Muscle layer of duodenum (tissue), 2 donors: ENCODE measurements at regions not wholly inside any gene's neighbourhood (a gene's known extent, or its start where the extent isn't known, plus 50 kb on each side); places are given as distances from the start of the nearest gene placed in this dataset.

Source experiments
- H3K27ac ChIP-seq: one replicate; pipeline ENCODE4 v1.7.0; 2013; ENCODE audit warnings: mild to moderate bottlenecking, low read length
- H3K27me3 ChIP-seq: one replicate; pipeline ENCODE4 v1.7.0; 2013; ENCODE audit warnings: low read depth, mild to moderate bottlenecking, control low read depth, low read length
- H3K36me3 ChIP-seq, 2 donors: one replicate each; pipeline ENCODE4 v1.7.0; 2013; ENCODE audit warnings: low read length in 2 of 2, control low read depth in 1 of 2, mild to moderate bottlenecking in 1 of 2; ENCODE audit not compliant: insufficient read depth in 2 of 2, control insufficient read depth in 1 of 2
- H3K4me1 ChIP-seq, 2 donors: one replicate each; pipeline ENCODE4 v1.7.0; 2013; ENCODE audit warnings: low read length in 2 of 2, mild to moderate bottlenecking in 2 of 2, control low read depth in 1 of 2, moderate library complexity in 1 of 2; ENCODE audit not compliant: insufficient read depth in 2 of 2, control insufficient read depth in 1 of 2
- H3K4me3 ChIP-seq, 2 donors: one replicate each; pipeline ENCODE4 v1.7.0; 2013; ENCODE audit warnings: low read length in 2 of 2, low read depth in 1 of 2, mild to moderate bottlenecking in 1 of 2
- H3K9me3 ChIP-seq, 2 donors: one replicate each; pipeline ENCODE4 v1.7.0; 2013; ENCODE audit warnings: low read length in 2 of 2, control low read depth in 1 of 2, mild to moderate bottlenecking in 1 of 2; ENCODE audit not compliant: control insufficient read depth in 1 of 2
- donor health status: healthy.

- H3K9me3 ChIP-seq: no peaks in the 10 kb centered on the region
These were observed 301.8 kb downstream of the HNRNPD start for GRCh38 chr4:82071951-82072350.

GRCh38 chr4:82069883-82070638 lies 303.7 kb downstream of the HNRNPD start:
- Histone ChIP-seq H3K36me3 (no peaks in the 10 kb centered on the region), H3K4me1 (no peaks in the 10 kb centered on the region), H3K27ac (no peak overlapping the region), H3K9me3 (no peaks in the 10 kb centered on the region), H3K27me3 (no peaks in the 10 kb centered on the region), H3K4me3 (no peak overlapping the region)

More at GRCh38 chr4:82071951-82072350, 301.8 kb downstream of the HNRNPD start:
- Histone ChIP-seq H3K27me3 (no peaks in the 10 kb centered on the region), H3K4me3 (no peak overlapping the region), H3K4me1 (no peaks in the 10 kb centered on the region), H3K27ac (no peak overlapping the region), H3K36me3 (no peaks in the 10 kb centered on the region)

DNA sequence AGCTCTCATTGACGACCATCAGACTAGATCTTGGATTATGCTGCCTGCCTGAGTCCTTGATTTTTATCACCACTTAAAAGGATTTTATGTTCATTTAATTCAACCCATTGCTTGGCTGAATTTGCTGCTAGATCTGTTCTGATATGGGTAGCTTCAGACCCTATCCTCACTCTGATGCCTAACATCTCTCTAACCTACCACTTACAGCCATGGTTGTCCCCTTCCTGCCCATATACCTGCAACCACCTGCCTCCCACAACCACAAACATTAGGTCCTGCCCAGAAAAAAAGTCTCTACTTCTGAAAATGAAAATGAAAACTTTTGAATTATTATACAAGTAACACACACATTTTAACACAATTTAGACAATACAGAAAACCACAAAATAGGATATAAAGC lies 310.8 kb downstream of the HNRNPD start:
- H3K36me3 ChIP-seq: no peaks in the 10 kb centered on the region
- no peaks in the 10 kb centered on the region for H3K27me3 ChIP-seq
- H3K27ac ChIP-seq: no peak overlapping the region
- H3K4me3 ChIP-seq: no peak overlapping the region
- no peaks in the 10 kb centered on the region for H3K4me1 ChIP-seq
- no peaks in the 10 kb centered on the region for H3K9me3 ChIP-seq

- H3K4me1 ChIP-seq: no peaks in the 10 kb centered on the region
- no peak overlapping the region for H3K27ac ChIP-seq
- H3K36me3 ChIP-seq: no peaks in the 10 kb centered on the region
- no peak overlapping the region for H3K4me3 ChIP-seq
- H3K9me3 ChIP-seq: no peaks in the 10 kb centered on the region
- no peaks in the 10 kb centered on the region for H3K27me3 ChIP-seq
These were observed 315.7 kb downstream of the HNRNPD start for GRCh38 chr4:82057990-82058544.

- no peaks in the 10 kb centered on the region for H3K27me3 ChIP-seq
- no peak overlapping the region for H3K27ac ChIP-seq
- H3K36me3 ChIP-seq: no peaks in the 10 kb centered on the region
- H3K9me3 ChIP-seq: no peaks in the 10 kb centered on the region
- no peaks in the 10 kb centered on the region for H3K4me1 ChIP-seq
- no peak overlapping the region for H3K4me3 ChIP-seq
These were observed 318.6 kb downstream of the HNRNPD start for GRCh38 chr4:82055156-82055555.

GRCh38 chr4:82053396-82053795 lies 320.4 kb downstream of the HNRNPD start:
- Histone ChIP-seq H3K9me3 (no peaks in the 10 kb centered on the region), H3K4me1 (no peaks in the 10 kb centered on the region), H3K27ac (no peak overlapping the region), H3K4me3 (no peak overlapping the region), H3K27me3 (no peaks in the 10 kb centered on the region), H3K36me3 (no peaks in the 10 kb centered on the region)

GRCh38 chr4:82050796-82051195 lies 323.0 kb downstream of the HNRNPD start:
- Histone ChIP-seq H3K27me3 (no peaks in the 10 kb centered on the region), H3K9me3 (no peaks in the 10 kb centered on the region), H3K27ac (no peak overlapping the region), H3K4me3 (no peak overlapping the region), H3K4me1 (no peaks in the 10 kb centered on the region), H3K36me3 (no peaks in the 10 kb centered on the region)

DNA sequence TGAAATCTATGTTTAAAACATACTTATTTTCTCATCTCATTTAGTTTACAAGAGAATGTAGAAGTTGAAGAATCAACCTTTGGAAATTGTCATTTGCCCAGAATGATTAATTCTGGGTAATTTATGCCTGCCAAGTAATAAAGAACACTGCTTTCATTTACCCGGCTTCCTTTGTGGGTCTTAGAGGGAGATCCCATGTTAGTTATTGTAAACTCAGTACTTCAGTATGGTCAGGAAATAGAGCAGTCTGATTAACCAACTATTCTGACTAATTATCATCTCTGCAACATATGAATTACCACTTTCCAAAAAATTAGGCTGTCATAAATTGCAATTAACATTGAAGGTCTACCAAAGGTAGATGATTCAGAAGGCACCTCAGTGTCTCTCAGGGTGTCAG lies 324.5 kb downstream of the HNRNPD start:
- H3K9me3 ChIP-seq: no peaks in the 10 kb centered on the region
- no peak overlapping the region for H3K4me3 ChIP-seq
- H3K27me3 ChIP-seq: no peaks in the 10 kb centered on the region

GRCh38 chr4:82047731-82048130 lies 326.1 kb downstream of the HNRNPD start:
- H3K4me1 ChIP-seq: peaks cover 0 to 3% of the 10 kb centered on the region in 2 donors
- no peak overlapping the region for H3K4me3 ChIP-seq
- H3K9me3 ChIP-seq: no peaks in the 10 kb centered on the region
- H3K36me3 ChIP-seq: no peaks in the 10 kb centered on the region
- peaks cover 5% of the 10 kb centered on the region for H3K27me3 ChIP-seq
- H3K27ac ChIP-seq: no peak overlapping the region

More for the DNA sequence above, 324.5 kb downstream of the HNRNPD start:
- H3K27ac ChIP-seq: no peak overlapping the region
- no peaks in the 10 kb centered on the region for H3K36me3 ChIP-seq
- H3K4me1 ChIP-seq: no peaks in the 10 kb centered on the region

DNA sequence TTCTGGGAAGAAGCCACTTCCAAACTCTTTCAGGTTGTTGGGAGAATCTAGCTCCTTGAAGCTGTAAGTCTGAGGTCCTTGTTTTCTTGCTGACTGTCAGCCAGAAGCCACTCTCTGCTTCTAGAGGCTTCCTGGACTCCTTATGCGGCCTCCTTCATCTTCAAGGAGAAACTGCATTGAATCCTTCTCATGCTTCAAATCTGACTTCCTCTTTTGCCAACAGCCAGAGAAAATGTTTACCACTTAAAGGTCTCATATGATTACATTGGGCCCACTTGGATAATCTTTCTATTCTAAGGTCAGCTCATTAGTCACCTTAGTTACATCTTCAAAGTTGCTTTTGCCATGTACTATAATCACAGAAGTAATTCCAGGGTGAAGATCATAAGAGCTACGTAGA lies 327.0 kb downstream of the HNRNPD start:
- Histone ChIP-seq H3K27ac (no peak overlapping the region), H3K9me3 (no peaks in the 10 kb centered on the region), H3K36me3 (no peaks in the 10 kb centered on the region), H3K27me3 (peaks cover 5% of the 10 kb centered on the region), H3K4me3 (no peak overlapping the region), H3K4me1 (peaks cover 0 to 3% of the 10 kb centered on the region in 2 donors)

GRCh38 chr4:82045267-82045666 lies 328.5 kb downstream of the HNRNPD start:
- Histone ChIP-seq H3K27me3 (peaks cover 5% of the 10 kb centered on the region), H3K4me1 (peaks cover 0 to 3% of the 10 kb centered on the region in 2 donors), H3K4me3 (no peak overlapping the region), H3K9me3 (no peaks in the 10 kb centered on the region), H3K27ac (no peak overlapping the region), H3K36me3 (no peaks in the 10 kb centered on the region)
